ENCODE measurements at regions not wholly inside any gene's neighbourhood (a gene's known extent, or its start where the extent isn't known, plus 50 kb on each side); places are given as distances from the start of the nearest gene placed in this dataset.
"Not testable (repeated sequence)": the region's sequence is repeated elsewhere in the genome, so short reads cannot be mapped to it uniquely, and the experiment has no call there.

DNA sequence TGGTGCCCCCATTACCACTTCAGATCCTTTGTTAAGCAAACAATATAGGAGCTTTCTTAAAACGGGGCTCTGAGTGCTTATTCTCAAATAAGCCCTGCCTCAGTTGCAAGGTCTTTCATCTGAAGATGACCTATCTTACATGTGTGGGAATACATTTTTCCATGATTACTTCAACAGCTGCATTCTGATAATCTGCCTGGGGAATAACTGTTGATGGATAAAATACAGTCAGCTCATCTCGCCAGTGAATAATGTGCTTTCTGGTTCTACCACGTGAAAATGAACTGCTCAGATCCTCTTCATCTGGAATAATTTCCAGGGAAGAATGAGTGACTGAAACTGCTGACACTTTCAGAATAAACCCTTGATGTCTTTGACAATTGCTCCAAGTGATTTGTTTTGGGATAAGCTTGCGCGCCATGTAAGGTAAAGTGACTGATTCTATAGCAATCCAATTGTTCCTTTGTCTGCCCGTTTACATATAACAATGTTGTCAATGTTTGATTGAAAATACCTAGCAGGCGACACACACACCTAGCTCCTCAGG lies 161.3 kb downstream of the RTL9 start:
- DNase-seq, result no peak

DNA sequence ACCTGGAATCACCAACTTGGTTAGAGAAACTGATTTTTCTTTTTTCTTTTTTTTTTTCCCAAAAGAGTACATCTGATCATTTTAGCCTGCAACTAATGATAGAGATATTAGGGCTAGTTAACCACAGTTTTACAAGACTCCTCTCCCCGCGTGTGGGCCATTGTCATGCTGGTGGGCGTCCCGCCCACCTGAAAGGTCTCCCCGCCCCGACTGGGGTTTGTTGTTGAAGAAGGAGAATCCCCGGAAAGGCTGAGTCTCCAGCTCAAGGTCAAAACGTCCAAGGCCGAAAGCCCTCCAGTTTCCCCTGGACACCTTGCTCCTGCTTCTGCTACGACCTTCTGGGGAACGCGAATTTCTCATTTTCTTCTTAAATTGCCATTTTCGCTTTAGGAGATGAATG lies 162.0 kb downstream of the RTL9 start:
- DNase-seq, result not testable (repeated sequence)

GRCh38 chrX:110531873-110532580 lies 173.4 kb downstream of the RTL9 start:
- DNase-seq, result no peak

- no peak for DNase-seq
These were observed 173.9 kb downstream of the RTL9 start for GRCh38 chrX:110532581-110532931.

GRCh38 chrX:110536816-110537215 lies 178.2 kb downstream of the RTL9 start:
- peak; percentile 17 for DNase-seq

GRCh38 chrX:110541266-110541665 lies 182.6 kb downstream of the RTL9 start:
- DNase-seq, result no peak

DNA sequence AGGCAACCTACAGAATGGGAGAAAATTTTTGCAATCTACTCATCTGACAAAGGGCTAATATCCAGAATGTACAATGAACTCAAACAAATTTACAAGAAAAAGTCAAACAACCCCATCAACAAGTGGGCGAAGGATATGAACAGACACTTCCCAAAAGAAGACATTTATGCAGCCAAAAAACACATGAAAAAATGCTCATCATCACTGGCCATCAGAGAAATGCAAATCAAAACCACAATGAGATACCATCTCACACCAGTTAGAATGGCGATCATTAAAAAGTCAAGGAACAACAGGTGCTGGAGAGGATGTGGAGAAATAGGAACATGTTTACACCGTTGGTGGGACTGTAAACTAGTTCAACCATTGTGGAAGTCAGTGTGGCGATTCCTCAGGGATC lies 192.2 kb downstream of the RTL9 start:
- DNase-seq, result not testable (repeated sequence)

DNA sequence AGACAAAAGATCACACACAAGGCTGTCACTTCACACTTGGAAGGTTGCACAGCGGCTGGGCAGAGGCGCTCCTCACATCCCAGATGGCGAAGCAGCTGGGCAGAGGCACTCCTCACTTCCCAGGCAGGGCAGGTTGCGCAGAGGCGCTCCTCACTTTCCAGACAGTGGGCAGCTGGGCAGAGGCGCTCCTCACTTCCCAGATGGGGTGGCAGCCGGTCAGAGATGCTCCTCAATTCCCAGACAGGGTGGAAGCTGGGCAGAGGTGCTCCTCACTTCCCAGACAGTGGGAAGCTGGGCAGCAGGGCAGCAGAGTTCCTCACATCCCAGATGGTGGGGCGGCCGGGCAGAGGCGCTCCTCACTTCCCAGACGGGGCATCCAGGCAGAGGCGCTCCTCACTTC lies 199.2 kb downstream of the RTL9 start:
- no peak for DNase-seq

DNA sequence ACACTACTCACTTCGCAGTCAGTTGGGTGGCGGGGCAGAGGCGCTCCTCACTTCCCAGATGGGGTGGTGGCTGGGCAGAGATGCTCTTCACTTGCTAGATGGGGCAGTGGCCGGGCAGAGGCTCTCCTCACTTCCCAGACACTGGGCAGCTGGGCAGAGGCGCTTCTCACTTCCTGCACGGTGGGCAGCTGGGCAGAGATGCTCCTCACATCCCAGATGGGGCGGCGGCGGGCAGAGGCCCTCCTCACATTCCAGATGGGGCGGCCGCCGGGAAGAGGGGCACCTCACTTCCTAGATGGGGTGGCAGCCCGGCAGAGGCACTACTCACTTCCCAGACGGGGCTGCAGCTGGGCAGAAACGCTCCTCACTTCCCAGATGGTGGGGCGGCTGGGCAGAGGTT lies 199.8 kb downstream of the RTL9 start:
- DNase-seq, result no peak

DNA sequence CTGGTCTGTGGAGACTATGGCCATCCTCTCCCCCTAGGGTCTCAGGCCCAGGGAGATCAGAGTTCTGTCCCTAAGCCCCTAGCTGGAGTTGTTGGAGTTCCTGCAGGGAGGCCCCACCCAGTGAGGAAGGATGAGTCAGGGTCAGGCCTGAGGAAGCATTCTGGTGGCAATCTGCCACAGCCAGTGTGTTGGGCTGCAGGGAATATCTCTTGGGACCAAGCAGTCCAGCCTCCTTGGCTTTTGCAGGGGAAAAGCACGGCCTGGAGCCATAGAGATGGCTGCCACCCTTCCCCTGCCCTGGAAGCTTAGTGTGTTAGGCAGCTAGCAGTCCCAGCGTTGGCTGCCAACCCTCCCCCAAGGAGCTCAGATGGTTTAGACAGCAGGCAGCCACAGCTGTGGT lies 202.4 kb downstream of the RTL9 start:
- no peak for DNase-seq

DNA sequence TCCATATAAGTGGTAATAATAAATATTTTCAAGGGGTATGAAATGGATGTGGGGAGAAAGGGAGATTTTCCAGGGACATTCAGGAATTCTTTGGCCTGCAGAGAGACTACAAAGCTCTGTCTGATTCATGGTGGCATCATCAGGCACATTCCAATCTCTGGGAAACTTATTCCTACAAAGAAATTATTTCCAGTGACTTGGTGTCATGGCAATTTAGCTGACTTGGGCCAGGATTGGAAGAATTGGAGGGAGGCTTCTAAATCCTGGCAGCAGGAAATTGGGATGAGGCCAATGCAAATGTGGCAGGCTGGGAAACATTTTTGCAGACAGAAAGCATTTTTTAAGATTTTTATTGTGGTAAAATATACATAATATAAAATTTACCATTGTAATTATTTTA lies 204.6 kb downstream of the RTL9 start:
- DNase-seq, result no peak

- DNase-seq, result no peak
These were observed 209.8 kb downstream of the RTL9 start for GRCh38 chrX:110568441-110568840.

GRCh38 chrX:110569506-110569905 lies 210.9 kb downstream of the RTL9 start:
- no peak for DNase-seq

DNA sequence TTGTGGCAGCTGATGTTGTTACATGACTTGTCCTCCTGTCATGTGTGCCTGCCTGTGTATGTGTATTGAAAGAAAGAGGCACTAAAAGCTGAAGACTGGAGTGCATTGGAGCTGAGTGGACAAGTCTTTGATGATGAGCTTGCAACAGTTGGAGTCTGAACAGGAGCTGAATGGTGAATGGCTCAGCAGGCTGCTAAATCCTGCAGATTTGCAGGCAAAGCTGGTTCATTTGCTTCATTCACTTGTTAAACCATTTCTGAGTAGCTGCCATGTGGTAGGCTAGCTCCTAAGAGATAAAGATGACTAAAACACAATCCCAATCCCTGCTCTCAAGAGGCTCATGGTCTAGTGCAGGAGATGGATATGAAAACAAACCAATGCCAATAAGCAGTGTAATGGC lies 217.3 kb downstream of the CHRDL1 start:
- no peak for DNase-seq

GRCh38 chrX:110584083-110584482 lies 211.5 kb downstream of the CHRDL1 start:
- no peak for DNase-seq

- DNase-seq, result no peak
These were observed 207.5 kb downstream of the CHRDL1 start for GRCh38 chrX:110588164-110588563.

DNA sequence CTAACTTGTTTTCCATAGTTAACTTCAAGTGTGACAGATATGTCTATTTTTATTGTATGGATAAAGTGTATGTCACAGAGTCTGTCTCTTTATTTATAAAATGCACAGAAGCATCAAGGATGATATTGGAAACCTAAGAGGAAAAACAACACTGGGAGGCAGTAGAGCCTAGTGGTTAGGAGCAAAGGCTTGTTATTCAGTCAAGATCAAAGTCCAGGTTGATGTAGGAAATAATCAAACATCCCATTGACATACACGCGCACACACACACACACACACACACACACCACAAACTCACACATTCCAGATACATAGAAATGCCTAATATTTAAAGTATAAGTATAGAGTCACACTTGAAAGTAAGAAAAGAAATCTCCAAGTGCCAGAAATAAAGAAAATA lies 206.8 kb downstream of the CHRDL1 start:
- DNase-seq, result no peak

- no peak for DNase-seq
These were observed 194.8 kb downstream of the CHRDL1 start for GRCh38 chrX:110600745-110601310.

GRCh38 chrX:110614596-110614995 lies 181.0 kb downstream of the CHRDL1 start:
- no peak for DNase-seq
